SIG-M5 treated with dmso at 0.1 percent for 504 hours (cell line): ENCODE measurements at regions not wholly inside any gene's neighbourhood (a gene's known extent, or its start where the extent isn't known, plus 50 kb on each side); places are given as distances from the start of the nearest gene placed in this dataset.
"Not testable (repeated sequence)": the region's sequence is repeated elsewhere in the genome, so short reads cannot be mapped to it uniquely, and the experiment has no call there.

Experiments
- DNase-seq: peaks from one replicate; lab custom pipeline; 2025; ENCODE audit not compliant: unreplicated experiment; lab: John Stamatoyannopoulos, UW

DNA sequence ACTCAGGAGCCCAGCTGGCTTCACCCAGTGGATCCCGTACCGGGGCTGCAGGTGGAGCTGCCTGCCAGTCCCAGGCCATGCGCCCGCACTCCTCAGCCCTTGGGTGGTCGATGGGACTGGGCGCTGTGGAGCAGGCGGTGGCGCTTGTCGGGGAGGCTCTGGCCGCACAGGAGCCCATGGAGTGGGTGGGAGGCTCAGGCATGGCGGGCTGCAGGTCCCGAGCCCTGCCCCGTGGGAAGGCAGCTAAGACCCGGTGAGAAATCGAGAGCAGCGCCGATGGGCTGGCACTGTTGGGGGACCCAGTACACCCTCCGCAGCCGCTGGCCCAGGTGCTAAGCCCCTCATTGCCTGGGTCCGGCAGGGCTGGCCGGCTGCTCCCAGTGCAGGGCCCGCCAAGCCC is 1205.6 kb downstream of the DIAPH3 start:
- DNase-seq, result not testable (repeated sequence)

DNA sequence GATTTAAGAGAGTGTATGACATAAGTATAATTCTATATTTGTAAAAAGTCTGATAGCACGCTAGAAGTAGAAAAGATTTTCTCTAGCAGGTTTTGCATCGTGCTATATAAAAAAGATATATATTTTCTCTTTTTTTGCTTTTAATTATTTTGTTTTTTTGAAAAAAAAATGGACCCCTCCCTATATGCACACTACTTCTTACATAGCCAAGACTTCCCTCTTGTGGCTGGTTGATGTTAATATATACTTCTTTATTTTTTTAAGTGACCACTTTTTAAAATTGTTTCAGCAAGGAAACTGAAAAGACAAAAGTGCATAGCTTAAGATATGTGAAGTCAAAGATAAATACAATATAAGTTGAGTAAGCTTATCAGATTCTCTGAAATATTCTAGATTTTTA is 1202.8 kb downstream of the DIAPH3 start:
- peak; percentile 22 for DNase-seq

DNA sequence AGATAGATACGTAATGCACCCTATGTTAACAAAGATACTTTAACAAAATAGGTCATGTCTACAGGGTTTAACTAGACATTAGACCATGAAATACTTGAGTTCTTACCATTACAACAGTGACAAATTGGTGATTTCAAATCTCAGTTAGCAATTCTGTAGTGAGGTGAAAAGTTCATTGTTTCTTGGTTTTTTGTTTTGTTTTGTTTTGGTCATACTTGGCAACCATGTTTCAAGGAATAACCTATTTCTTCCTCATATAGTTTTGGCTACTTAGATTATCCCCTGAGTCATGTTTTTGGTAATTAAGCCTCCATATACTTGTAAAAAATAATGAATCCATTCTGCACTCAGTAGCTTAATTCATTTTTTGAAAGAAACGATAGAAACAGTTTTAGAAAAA is 1200.4 kb downstream of the DIAPH3 start:
- DNase-seq, result no peak

DNA sequence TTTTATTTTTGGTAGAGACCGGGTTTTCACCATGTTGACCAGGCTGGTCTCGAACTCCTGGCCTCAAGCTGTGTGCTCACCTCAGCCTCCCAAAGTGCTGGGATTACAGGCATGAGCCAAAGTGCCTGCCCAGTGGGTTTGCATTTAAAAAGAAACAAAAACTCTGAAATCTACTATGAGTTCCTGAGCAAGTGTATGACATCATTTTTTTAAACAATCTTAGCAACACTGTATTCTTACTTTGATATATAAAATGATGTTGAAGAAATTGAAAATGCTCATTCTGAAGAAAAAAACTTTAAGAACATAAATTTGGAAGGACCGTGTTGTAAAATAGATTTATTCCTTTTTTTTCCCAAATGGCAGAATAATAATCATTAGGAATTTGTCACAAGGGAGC is 1199.7 kb downstream of the DIAPH3 start:
- no peak for DNase-seq

DNA sequence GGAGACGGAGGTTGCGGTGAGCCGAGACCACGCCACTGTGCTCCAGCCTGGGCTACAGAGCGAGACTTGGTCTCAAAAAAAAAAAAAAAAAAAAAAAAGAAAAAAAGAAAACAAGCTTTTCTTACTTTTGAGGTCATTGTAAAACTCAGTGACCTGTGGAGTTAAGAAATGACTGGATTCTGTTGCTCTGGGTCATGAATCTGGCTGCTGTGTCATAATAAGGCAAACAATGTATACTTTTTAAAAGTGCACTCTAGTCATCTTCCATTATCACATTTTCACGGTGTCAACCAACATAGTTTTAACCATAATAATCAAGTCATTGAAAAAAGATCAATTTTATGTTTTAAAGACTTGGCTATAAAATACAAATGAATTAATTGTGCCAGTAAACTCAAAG is 1186.6 kb downstream of the DIAPH3 start:
- no peak for DNase-seq

DNA sequence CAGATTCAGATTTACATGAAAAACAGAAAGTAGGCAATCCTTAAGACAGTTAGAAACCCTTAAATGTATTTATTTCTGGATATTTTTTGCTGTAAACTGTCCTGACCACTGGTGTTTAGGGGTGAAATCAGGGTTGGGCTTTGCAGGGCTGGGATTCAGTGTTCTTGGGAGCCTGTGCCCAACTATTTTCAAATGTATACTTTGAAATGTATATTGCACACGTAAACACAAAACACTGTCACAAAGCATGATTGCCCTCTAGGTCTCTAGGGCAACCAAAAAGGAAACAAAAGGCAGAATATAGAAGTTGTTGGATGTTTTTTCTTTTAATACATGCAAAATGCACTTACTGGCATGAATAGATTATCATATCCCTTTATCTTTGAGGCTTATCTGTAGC is 1185.4 kb downstream of the DIAPH3 start:
- no peak for DNase-seq

DNA sequence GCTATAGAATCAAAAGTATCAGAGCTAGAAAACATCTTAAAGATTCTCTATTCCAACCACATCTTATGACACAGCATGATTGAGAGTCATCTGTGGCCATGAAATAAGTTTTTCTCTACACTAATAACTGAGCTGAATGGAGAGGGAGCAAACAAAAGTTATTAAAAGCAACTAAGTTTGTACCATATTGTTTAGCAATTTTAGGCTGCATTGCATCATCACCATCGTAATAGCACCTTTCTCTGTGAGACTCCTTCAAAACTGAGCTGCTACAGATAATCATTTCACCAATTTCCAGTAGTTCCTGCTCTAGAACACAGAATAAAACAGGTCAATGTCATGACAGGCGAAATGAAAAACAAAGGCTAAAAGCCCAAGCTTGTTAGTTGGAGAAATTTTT is 1183.9 kb downstream of the DIAPH3 start:
- no peak for DNase-seq

DNA sequence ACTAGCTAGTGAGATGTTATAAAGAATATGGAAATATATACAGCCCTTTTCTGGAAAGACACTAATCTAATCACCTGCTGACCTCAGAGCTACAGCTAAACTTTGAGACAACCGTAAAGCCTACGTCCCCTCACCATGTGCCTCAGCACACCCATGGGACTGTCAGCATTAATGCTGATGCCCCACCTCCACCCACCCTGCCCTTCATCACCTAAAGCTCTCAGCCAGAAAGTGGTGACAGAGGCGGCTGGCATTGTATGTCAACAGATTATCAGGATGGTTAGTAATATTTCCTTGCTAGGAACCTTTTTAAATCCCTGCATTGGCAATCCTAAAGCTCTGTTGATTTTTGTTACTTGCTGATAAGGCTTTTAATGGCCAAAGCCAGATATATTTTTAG is 1177.9 kb downstream of the DIAPH3 start:
- no peak for DNase-seq

DNA sequence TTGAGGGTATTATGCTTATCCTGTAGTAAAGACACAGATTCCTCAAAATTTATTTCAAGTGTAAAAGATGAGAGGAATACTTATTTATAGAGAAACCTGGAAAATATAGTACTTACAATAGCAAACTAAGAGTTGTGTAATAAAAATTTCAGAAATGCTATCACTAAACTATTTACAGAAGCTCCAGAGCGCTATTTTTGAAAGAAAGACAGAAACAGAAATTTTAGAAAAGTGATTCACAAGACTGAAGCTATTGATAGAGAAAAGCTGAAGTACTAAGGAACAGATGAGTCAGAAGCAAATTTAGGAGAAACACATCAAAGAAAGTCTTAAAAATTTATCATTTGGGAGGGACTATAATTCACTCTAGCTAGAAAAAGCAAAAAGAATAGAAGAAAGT is 1174.2 kb downstream of the DIAPH3 start:
- no peak for DNase-seq

DNA sequence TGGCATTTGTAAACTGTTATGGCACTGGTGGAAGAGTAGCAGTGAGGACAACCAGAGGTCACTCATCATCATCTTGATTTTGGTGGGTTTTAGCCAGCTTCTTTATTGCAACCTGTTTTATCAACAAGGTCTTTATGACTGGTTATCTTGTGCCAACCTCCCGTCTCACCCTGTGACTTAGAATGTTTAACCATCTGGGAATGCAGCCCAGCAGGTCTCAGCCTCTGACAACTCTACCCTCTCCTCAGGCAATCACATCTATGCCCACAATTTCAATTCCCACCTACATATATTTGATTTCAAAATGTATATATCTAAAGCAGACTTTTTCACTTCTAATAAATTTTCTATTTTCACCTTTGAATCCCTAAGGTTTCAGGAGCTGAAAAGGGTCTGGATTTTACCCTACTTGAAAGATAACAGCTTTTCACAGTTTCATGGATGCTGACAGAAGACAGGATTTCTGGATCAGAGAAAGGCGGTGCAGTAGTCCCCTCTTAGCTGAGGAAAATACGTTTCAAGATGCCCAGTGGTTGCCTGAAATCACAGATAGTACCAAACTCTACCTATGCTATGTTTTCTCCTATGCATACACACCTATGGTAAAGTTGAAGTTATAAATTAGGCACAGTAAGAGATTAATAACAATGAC is 1171.8 kb downstream of the DIAPH3 start:
- DNase-seq, result no peak

DNA sequence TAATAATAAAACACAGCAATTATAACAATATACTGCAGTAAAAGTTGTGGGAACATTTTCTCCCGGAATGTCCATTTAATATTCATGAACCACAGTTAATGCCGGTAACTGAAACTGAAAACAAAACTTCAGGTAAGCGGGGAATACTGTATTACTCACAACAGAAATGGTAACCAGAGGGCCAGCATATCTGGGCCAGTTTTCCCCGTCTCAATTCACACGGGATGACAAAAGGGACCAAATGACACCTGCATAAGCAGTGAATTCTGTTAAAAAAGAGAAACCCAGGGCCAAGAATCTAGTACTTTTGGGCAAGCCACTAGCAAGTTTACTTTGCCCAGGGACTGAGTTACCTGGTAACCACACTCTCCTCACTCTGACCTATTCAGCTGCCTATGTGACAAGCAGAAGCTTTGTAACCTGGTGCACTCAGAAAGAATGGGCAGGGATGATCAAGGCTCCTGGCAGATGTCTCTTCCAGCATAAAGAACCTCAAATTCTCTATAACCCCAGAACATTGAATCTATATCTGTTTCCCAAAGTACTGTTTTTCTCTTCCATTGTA is 1171.2 kb downstream of the DIAPH3 start:
- DNase-seq, result no peak

DNA sequence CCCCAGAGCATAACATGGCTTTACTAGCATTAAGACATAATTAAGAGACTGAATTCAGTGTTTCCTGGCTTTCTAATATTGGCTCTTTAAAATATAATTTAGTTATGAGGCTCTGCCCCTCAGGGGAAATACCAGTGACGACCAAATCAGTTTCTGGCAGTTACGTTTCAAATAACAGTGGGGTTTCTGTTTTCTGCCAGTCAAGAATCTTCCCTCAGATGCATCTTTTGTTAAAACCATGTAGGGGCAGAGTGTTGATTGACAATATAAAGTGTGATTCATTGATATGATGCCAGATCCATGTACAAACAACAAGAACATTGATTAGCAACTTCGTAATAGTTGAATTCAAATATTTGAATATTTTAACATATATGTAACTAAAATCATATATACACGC is 1169.7 kb downstream of the DIAPH3 start:
- no peak for DNase-seq

DNA sequence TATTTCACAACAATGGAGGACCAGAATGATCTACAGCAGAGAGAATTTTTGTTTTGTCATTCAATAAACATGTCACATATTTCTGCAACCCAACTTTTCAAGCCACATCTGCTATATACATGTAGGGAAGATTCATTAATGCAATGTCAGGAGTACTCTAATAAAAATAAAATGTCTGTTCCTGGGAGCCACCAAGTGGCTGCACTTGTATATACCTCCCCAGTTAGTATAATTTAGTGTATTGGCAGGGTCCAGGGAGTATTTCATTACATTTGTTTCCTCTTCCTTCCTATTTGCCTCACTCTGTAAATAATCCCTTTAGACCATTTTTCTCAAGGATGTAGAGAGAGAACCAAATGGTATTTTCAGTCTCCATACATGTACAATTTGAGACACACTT is 1169.0 kb downstream of the DIAPH3 start:
- DNase-seq, result no peak

DNA sequence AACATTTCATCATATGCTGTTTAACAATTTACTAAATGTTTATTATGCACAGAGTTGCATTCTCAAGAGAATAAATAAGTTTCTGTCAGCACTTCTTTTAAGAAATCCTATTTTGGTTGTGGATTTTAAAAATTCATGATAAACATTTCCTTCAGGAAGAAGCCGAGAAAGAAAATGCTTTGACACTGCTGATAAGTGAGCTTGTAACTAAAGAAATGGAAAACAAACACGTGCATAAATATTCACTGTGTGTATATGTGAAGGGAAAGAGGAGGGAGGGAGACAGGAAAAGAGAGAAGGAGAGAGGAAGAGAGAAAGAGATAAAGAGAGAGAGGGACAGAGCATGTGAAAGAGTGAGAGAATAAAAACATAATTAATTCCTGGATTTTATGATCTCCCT is 1165.0 kb downstream of the DIAPH3 start:
- no peak for DNase-seq

DNA sequence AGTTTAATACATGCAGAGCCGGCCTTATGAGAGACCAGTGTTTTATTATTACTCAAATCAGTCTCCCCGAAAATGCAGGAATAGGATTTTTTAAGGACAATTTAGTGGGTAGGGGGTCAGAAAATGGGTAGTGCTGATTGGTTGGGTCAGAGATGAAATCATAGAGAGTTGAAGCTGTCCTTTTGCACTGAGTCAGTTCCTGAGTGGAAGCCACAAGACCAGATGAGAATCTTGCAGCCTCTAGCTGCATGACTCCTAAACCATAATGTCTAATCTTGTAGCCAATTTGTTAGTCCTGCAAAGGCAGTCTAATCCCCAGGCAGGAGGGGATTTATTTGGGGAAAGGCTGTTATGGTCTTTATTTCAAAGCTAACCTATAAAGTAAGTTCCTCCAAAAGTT is 1163.9 kb downstream of the DIAPH3 start:
- DNase-seq, result no peak

DNA sequence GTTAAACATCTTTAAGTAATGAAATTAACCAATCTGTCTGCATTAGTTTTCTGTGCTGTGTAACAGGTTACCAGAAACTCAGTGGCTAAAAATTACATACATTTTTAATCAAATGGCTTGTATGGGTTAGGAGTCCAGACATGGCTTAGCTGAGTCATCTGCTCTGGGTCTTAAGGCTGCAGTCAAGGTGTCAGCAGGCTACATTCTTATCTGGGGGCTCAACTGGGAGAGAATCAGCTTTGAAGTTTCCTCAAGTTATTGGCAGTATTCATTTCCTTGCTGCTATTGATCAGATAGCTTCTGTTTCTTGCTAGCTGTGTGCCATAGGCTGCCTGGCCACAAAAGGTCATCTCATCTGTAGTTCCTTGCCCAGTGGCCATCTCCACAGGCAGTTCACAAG is 1163.0 kb downstream of the DIAPH3 start:
- no peak for DNase-seq

DNA sequence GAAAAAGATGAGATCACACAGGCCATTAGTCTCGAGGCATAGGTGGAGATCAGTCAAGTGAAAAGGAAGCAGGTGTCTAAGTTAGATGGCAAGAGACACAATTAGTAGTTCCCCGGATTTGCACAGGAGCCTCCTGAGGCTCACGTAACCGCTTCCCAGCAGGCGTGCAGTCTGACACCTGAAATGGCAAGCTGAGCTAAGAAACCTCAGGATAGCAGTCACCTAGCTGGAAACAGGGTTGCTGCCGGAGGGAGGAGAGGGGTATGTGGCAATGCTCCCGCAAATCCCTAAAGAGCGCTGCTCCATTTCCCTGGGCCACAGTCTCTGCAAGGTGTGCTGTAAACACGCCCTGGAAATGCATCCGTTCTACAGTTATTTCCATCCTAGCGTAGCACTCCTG is 1151.0 kb downstream of the DIAPH3 start:
- DNase-seq, result no peak

DNA sequence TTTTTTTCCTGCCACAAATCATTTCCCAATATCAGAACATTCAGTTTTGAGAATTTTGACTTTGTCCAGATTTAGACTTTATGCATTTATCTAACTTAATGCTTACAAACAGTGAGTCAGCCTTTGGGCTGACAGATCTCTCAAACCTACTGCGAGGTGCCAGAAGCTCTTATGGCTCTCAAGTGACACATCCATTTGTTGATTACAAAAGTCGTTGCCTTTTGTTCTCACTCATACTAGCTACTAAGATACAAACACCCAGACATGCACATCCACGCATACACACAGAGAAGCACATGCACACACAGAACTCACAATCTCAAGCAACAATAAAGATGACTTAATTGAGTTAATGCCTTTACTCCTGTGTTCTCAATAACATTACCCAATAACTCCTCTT is 1147.5 kb downstream of the DIAPH3 start:
- DNase-seq, result no peak

DNA sequence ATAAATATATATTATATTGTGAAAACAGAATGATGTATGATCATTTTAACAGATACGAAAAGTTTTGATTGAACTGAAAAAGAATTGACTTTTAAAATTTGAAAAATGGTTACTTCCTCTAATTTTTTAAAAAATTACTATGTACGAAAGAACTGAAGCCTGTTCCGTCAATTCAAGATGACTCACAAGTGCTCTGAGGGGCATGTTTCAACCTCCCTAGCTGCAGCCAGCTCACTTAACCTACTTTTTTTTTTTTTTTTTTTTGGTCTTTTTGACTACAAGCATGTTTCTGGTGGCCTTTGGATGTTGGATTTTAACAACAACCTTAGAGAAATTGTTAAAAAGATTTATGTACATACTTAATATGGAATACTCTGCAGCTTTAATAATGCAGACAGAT is 1139.3 kb downstream of the DIAPH3 start:
- no peak for DNase-seq

DNA sequence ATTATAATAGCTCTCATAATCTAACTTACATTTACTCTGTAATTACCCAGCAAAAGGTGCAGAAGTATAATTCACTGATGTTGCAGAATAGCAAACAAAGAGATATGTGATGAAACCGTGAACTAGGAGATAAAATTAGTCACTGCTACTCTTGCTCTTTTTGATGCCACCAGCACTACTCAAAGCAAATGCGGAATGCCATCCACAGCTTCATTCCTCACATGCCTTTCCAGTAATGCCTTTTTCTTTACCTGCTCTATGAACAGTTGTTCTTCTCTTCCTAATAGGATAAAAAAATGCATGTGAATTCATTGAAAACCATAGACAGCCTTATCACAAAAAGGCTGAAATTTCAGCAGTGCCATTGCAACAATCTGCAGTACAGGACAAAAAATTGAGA is 1129.5 kb downstream of the DIAPH3 start:
- no peak for DNase-seq

DNA sequence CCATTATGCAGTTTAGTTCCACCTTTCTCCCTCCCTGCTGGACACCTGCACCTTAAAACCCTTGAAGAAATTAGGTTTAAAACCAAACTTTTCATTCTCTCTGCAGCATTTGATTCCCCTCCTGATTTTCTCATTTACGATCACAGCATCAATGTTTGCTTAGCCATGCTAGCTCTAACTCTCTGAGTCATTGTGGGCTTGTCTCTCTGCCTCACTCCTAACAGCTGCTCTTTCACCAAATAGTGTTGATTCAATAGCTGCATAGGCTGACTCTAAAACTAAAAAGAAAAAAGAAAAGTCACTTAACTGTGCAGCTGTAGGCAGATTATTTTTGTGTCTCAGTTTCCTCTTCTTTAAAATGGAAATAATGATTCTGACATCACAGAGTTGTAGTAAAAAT is 1124.9 kb downstream of the DIAPH3 start:
- no peak for DNase-seq

DNA sequence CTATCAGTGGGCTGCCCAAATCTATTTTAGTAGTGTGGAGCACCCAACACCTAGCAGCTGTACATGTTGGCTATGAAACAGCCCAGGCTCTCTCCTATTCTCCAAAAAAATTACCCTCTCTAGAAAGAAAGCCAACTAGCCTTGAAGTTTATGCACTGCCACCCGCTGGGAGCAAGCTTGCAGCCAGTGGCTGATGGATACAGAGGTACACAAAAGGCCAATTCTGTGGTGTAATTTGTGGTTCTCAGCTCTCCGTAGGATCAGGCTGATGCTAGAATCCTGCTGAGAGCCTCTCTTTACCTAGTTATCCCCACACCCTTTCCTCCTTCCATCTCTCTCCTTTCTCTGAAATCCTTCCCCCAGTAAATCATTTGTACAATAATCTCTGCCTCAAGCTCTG is 1120.7 kb downstream of the DIAPH3 start:
- DNase-seq, result no peak

DNA sequence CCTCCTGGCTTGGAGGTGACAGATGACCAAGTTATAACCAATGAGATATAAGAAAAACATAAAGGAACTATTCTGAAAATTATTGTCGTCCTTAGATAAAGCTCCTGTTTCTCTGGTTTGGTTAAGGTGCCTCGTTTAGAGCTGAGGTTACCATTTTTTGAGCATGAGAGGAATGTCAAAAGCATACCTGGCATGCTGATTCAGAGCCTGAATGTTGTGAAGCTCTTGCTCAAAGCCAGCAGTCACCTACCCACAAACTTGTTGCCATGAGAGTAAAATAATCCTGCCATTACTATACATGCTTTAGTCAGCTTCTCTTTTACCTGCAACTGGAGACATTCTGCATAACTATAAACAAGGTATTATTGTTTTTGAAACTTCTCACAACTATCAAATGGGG is 1116.2 kb downstream of the DIAPH3 start:
- no peak for DNase-seq
